Panc1 (cell line): ENCODE measurements at regions not wholly inside any gene's neighbourhood (a gene's known extent, or its start where the extent isn't known, plus 50 kb on each side); places are given as distances from the start of the nearest gene placed in this dataset.

ENCODE experiments used
- ATAC-seq: fragments of 200-7000 bp; cut with Tn5 transposase; 2 replicates; pipeline ENCODE4 v1.9.1; 2020; ENCODE audit warnings: mild to moderate bottlenecking, moderate library complexity
- BruUV-seq: library from RNA; stranded (reverse); fragments of 400-500 nt; replicated peaks from 2 replicates; lab custom pipeline; 2021; lab: Mats Ljungman, UMichigan
- CTCF ChIA-PET: fragments of 300-600 bp; sonication (Branson Sonifier 250); formaldehyde crosslinking; loops from one replicate; lab custom pipeline; 2022; ENCODE audit warnings: antibody characterized with exemption; lab: Charles Lee
- POLR2A ChIA-PET: fragments of 300-600 bp; sonication (Branson Sonifier 250); formaldehyde crosslinking; loops from one replicate; lab custom pipeline; 2022; ENCODE audit warnings: antibody characterized with exemption; lab: Charles Lee
- DNase-seq: peaks from one replicate; pipeline ENCODE4 v3.0.0-alpha.2; 2010; ENCODE audit warnings: low read depth, low spot score
- H3K27ac ChIP-seq: 2 replicates; pipeline ENCODE4 v1.5.1; 2011; ENCODE audit warnings: mild to moderate bottlenecking, low read length, inconsistent platforms
- H3K27me3 ChIP-seq: fragments of 200-500 bp; sonication (Bioruptor generic); 2 replicates; pipeline ENCODE4 v1.6.0; 2014; ENCODE audit warnings: low read length, inconsistent platforms; ENCODE audit not compliant: control insufficient read depth, insufficient read depth
- H3K36me3 ChIP-seq: fragments of 200-500 bp; sonication (Bioruptor generic); 2 replicates; pipeline ENCODE4 v1.5.1; 2014; ENCODE audit warnings: inconsistent platforms, mild to moderate bottlenecking, low read length, moderate library complexity; ENCODE audit not compliant: control insufficient read depth, insufficient read depth
- H3K4me1 ChIP-seq: 2 replicates; pipeline ENCODE4 v1.5.1; 2011; ENCODE audit warnings: inconsistent platforms, mild to moderate bottlenecking, low read length, moderate library complexity; ENCODE audit not compliant: control insufficient read depth, insufficient read depth
- H3K4me3 ChIP-seq, 2 experiments: 2 replicates each; pipeline ENCODE4 v1.5.1; 2011 to 2012; ENCODE audit warnings: low read depth in 2 of 2, low read length in 2 of 2, mild to moderate bottlenecking in 2 of 2, inconsistent platforms in 1 of 2, moderate library complexity in 1 of 2
- H3K9me3 ChIP-seq: fragments of 200-500 bp; sonication (Bioruptor generic); 2 replicates; pipeline ENCODE4 v1.5.1; 2014; ENCODE audit warnings: low read depth, mild to moderate bottlenecking, inconsistent platforms, low read length, moderate library complexity; ENCODE audit not compliant: control insufficient read depth, insufficient read depth
- CTCF ChIP-seq: fragments of 450-650 bp; IDR thresholded peaks from 2 replicates; pipeline ENCODE4 v1.5.1; 2017; ENCODE audit warnings: mild to moderate bottlenecking
- POLR2AphosphoS5 ChIP-seq: IDR thresholded peaks from 2 replicates; pipeline ENCODE4 v1.6.1; 2012; ENCODE audit warnings: mild to moderate bottlenecking, low read depth, low read length, moderate library complexity
- REST ChIP-seq, 2 experiments: IDR thresholded peaks; 2 replicates each; pipeline ENCODE4 v1.6.1; 2011 to 2012; ENCODE audit warnings: low read depth in 2 of 2, control low read depth in 1 of 2, low read length in 1 of 2, mild to moderate bottlenecking in 1 of 2, moderate library complexity in 1 of 2; ENCODE audit not compliant: insufficient read depth in 1 of 2
- SIN3A ChIP-seq: IDR thresholded peaks from 2 replicates; pipeline ENCODE4 v1.6.1; 2012; ENCODE audit warnings: low read depth, mild to moderate bottlenecking, low read length, moderate library complexity, borderline replicate concordance; ENCODE audit not compliant: insufficient read depth
- TCF7L2 ChIP-seq: IDR thresholded peaks from 2 replicates; pipeline ENCODE4 v1.6.1; 2011; ENCODE audit warnings: mild to moderate bottlenecking, low read depth, low read length, inconsistent platforms
- in situ Hi-C: cut with HindIII; loops from 2 replicates; pipeline ENCODE4 v1.10.0; 2016; ENCODE audit warnings: low sequenced_read_pairs, low pct_unique_long_range_greater_than_20kb
- intact Hi-C: fragments of 100-400 bp; cut with micrococcal nuclease; formaldehyde crosslinking; loops from one replicate; pipeline ENCODE4 v1.10.0; 2022; ENCODE audit not compliant: unreplicated experiment

GRCh38 chr5:27318701-27319100 lies 280.3 kb upstream of the CDH9 start:
- Histone ChIP-seq H3K4me3 (no peak overlapping the region), H3K9me3 (no peaks in the 10 kb centered on the region), H3K27me3 (no peaks in the 10 kb centered on the region), H3K36me3 (no peaks in the 10 kb centered on the region), H3K27ac (no peak overlapping the region), H3K4me1 (no peaks in the 10 kb centered on the region)
- DNase-seq (no peak), ATAC-seq (no peak)
- POLR2A ChIA-PET, result no interaction called here
- in situ Hi-C loops (no loop called here), intact Hi-C loops (no loop called here)
- CTCF ChIA-PET, result no interaction called here
- no TSS peak for BruUV-seq
- TF ChIP-seq TCF7L2 (no peak), POLR2AphosphoS5 (no peak), REST (IDR thresholded peaks at IDR 0.05; ENCODE audit: insufficient read depth in 1 of 2, low read depth in 2 of 2, low read length in 1 of 2) (no peak), SIN3A (no peak)

GRCh38 chr5:27316271-27316650 lies 277.9 kb upstream of the CDH9 start:
- no TSS peak for BruUV-seq
- intact Hi-C loops (no loop called here), in situ Hi-C loops (no loop called here)
- DNase-seq (no peak), ATAC-seq (no peak)
- TF ChIP-seq CTCF, result no peak
- TF ChIP-seq SIN3A, result no peak
- TF ChIP-seq TCF7L2, result no peak
- no peak for TF ChIP-seq POLR2AphosphoS5
- no peak for TF ChIP-seq REST (IDR thresholded peaks at IDR 0.05; ENCODE audit: insufficient read depth in 1 of 2, low read depth in 2 of 2, low read length in 1 of 2)
- ChIA-PET CTCF (no interaction called here), POLR2A (no interaction called here)
- Histone ChIP-seq H3K9me3 (no peaks in the 10 kb centered on the region), H3K27me3 (no peaks in the 10 kb centered on the region), H3K27ac (no peak overlapping the region), H3K36me3 (no peaks in the 10 kb centered on the region), H3K4me3 (no peak overlapping the region), H3K4me1 (no peaks in the 10 kb centered on the region)
